GM18519 (cell line): ENCODE measurements at regions not wholly inside any gene's neighbourhood (a gene's known extent, or its start where the extent isn't known, plus 50 kb on each side); places are given as distances from the start of the nearest gene placed in this dataset.

Experiments used
- ATAC-seq: cut with Tn5 transposase; IDR thresholded peaks from one replicate; pipeline ENCODE4 v1.9.1; 2021; ENCODE audit warnings: mild to moderate bottlenecking, moderate library complexity; ENCODE audit not compliant: unreplicated experiment, low FRiP score

- ATAC-seq = no peak
These were observed 253.3 kb upstream of the TANK start for GRCh38 chr2:160906878-160907277.

GRCh38 chr2:160907738-160908137 is 252.5 kb upstream of the TANK start:
- no peak for ATAC-seq

GRCh38 chr2:160908157-160908556 is 252.1 kb upstream of the TANK start:
- ATAC-seq = no peak

GRCh38 chr2:160909781-160910242 is 250.4 kb upstream of the TANK start:
- no peak for ATAC-seq

GRCh38 chr2:160910681-160911080 is 249.5 kb upstream of the TANK start:
- ATAC-seq = no peak

- no peak for ATAC-seq
These were observed 249.0 kb upstream of the TANK start for GRCh38 chr2:160911258-160911657.

GRCh38 chr2:160912276-160912675 is 248.0 kb upstream of the TANK start:
- no peak for ATAC-seq

- ATAC-seq = no peak
These were observed 246.9 kb upstream of the TANK start for GRCh38 chr2:160913323-160913722.

GRCh38 chr2:160914217-160914616 is 246.0 kb upstream of the TANK start:
- no peak for ATAC-seq

GRCh38 chr2:160916300-160916699 is 243.9 kb upstream of the TANK start:
- no peak for ATAC-seq

GRCh38 chr2:160917850-160918249 is 242.4 kb upstream of the TANK start:
- ATAC-seq = no peak

- ATAC-seq = no peak
These were observed 242.0 kb upstream of the TANK start for GRCh38 chr2:160918258-160918657.

GRCh38 chr2:160918906-160919503 is 241.2 kb upstream of the TANK start:
- no peak for ATAC-seq

- no peak for ATAC-seq
These were observed 240.2 kb upstream of the TANK start for GRCh38 chr2:160920061-160920460.

- no peak for ATAC-seq
These were observed 239.4 kb upstream of the TANK start for GRCh38 chr2:160920791-160921303.

GRCh38 chr2:160921386-160921964 is 238.8 kb upstream of the TANK start:
- no peak for ATAC-seq

- ATAC-seq = no peak
These were observed 235.3 kb upstream of the TANK start for GRCh38 chr2:160924936-160925353.

GRCh38 chr2:160925956-160926355 is 234.3 kb upstream of the TANK start:
- no peak for ATAC-seq

- ATAC-seq = no peak
These were observed 232.9 kb upstream of the TANK start for GRCh38 chr2:160927324-160927723.

- no peak for ATAC-seq
These were observed 231.3 kb upstream of the TANK start for GRCh38 chr2:160928854-160929301.

GRCh38 chr2:160931531-160931930 is 228.7 kb upstream of the TANK start:
- no peak for ATAC-seq

- no peak for ATAC-seq
These were observed 227.3 kb upstream of the TANK start for GRCh38 chr2:160932960-160933359.
